Epithelial cell of esophagus (primary cell): ENCODE measurements at regions not wholly inside any gene's neighbourhood (a gene's known extent, or its start where the extent isn't known, plus 50 kb on each side); places are given as distances from the start of the nearest gene placed in this dataset.
"Not testable (repeated sequence)": the region's sequence is repeated elsewhere in the genome, so short reads cannot be mapped to it uniquely, and the experiment has no call there.

Source experiments
- DNase-seq: peaks from one replicate; pipeline ENCODE4 v3.0.0; 2010; ENCODE audit warnings: low read depth
- H3K4me3 ChIP-seq: 2 replicates; pipeline ENCODE4 v1.5.1; 2011; ENCODE audit warnings: mild to moderate bottlenecking, low read length, control low read depth
- TF ChIP-seq, protein P1 (sequence below): IDR thresholded peaks from 2 replicates; pipeline ENCODE4 v1.5.1; 2011; ENCODE audit warnings: low read depth, mild to moderate bottlenecking, low read length, control low read depth, inconsistent platforms; ENCODE audit not compliant: insufficient read depth; ENCODE audit errors: missing control alignments

DNA sequence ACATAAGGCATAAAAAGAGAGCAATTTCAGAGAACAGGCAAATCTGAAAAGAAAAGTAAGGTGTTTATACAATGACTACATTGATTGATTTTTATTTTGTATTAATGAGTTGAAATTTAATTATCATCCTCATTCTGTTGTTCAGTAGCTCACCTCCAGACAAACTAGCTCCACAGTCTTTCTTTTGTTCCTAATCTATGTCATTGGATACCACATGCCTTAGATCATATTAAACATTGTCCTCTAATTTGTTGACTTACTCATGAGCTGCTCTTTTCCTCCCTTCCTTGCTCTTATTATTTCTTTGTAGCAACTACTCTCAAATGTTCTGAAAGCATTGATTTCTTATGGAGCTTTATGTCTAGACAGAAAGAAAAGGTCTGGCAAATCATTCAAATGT lies 185.5 kb upstream of the ZSWIM2 start:
- TF ChIP-seq, protein P1, sequence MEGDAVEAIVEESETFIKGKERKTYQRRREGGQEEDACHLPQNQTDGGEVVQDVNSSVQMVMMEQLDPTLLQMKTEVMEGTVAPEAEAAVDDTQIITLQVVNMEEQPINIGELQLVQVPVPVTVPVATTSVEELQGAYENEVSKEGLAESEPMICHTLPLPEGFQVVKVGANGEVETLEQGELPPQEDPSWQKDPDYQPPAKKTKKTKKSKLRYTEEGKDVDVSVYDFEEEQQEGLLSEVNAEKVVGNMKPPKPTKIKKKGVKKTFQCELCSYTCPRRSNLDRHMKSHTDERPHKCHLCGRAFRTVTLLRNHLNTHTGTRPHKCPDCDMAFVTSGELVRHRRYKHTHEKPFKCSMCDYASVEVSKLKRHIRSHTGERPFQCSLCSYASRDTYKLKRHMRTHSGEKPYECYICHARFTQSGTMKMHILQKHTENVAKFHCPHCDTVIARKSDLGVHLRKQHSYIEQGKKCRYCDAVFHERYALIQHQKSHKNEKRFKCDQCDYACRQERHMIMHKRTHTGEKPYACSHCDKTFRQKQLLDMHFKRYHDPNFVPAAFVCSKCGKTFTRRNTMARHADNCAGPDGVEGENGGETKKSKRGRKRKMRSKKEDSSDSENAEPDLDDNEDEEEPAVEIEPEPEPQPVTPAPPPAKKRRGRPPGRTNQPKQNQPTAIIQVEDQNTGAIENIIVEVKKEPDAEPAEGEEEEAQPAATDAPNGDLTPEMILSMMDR: no peak
- H3K4me3 ChIP-seq: no peak overlapping the region
- no peak for DNase-seq

DNA sequence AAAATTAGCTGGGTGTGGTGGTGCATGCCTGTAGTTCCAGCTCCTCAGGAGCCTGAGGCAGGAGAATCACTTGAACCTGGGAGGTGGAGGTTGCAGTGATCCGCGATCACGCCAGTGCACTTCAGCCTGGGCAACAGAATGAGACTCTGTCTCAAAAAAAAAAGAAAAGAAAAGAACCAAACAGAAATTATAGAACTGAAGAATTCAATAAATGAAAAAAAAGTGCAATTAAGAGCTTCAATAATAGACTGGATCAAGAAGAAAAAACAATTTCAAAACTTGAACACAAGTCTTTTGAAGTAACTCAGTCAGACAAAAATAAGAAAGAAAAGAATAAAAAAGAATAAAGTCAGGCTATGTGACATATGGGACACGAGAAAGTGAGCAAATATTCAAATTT lies 175.8 kb upstream of the ZSWIM2 start:
- TF ChIP-seq, protein P1: no peak
- DNase-seq: no peak
- H3K4me3 ChIP-seq: no peak overlapping the region

DNA sequence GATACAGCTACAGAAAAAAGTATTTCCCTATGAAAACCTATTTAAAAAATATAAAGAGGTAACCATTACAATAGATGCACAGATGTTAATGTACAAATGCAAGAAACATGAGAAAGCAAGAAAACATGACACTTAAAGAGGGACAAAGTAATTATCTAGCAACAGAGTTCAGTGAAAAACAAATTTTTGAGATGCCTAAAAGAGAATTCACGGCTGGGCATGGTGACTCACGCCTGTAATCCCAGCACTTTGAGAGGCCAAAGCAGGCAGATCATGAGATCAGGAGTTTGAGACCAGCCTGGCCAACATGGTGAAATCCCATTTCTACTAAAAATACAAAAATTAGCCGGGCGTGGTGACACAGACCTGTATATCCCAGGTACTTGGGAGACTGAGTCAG lies 175.0 kb upstream of the ZSWIM2 start:
- DNase-seq, H3K4me3 ChIP-seq: not testable (repeated sequence)

DNA sequence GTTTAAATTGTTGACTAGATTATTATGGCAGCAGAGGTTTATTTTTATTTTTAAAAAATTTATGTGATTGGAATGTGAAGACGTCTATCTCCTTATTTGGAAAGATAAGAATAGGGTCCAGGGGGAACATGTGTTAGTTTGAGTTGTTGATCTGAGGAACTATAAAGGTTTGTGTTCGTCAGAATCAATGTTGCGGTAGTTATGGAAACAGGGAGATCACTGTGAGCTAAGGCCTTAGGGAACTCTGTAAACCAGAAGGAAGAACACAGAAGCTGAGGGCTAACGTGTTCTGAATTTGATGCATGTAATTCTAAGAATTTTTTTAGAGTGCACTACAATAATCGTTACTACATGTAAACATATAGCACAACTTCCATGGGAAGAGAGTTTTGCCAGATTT lies 168.5 kb upstream of the ZSWIM2 start:
- no peak overlapping the region for H3K4me3 ChIP-seq
- DNase-seq: no peak
- TF ChIP-seq, protein P1: no peak

DNA sequence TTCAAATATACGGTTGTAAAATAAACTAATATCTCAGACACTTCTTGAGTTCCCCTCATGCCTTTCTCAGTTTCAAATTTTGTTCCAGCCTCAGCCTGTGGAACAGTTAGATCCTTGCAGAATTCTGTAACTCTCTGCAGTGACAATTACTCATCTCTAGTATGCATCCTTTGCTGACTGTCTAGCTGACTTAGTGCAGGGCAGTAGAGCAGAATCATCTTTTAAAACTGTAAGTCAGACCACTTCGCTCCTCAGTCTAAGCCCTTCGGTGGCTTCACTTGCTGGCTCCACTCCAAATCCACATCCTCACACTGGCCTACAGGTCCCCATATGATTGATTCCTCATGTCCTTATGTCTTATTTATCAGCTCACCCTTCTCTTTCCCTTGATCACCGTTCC lies 164.1 kb upstream of the ZSWIM2 start:
- TF ChIP-seq, protein P1: no peak
- peak; percentile 15 for DNase-seq
- no peak overlapping the region for H3K4me3 ChIP-seq

DNA sequence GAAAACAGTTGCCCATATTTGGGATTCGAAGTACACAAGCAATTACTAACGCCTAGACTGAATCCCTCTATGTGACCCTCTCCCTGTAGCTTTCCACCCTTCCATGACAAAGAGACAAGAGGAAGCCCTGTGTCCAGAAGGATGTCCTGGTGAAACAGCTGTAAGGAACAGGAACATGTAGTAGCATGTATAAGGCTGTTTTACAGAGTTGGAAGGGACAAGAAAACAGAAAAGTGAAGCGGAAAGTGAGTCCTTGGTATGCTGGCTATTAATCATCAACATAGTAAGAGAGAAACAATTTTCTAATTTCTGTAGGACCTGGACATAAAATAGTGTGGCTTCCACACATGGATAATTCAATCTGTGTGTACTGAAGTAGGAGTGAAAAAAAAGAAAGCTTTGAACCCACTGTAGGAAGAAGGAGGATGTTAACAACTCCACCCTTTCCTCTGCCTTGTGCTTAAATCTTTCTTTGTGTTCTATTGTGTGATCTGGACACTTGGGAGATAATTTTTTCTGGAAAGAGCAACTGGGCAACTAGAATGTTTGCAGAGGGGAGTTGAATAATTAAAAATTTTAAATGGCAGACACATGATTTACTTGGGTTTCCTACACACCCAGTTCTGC lies 162.3 kb upstream of the ZSWIM2 start:
- DNase-seq: peak; percentile 68
- TF ChIP-seq, protein P1: no peak
- no peak overlapping the region for H3K4me3 ChIP-seq

DNA sequence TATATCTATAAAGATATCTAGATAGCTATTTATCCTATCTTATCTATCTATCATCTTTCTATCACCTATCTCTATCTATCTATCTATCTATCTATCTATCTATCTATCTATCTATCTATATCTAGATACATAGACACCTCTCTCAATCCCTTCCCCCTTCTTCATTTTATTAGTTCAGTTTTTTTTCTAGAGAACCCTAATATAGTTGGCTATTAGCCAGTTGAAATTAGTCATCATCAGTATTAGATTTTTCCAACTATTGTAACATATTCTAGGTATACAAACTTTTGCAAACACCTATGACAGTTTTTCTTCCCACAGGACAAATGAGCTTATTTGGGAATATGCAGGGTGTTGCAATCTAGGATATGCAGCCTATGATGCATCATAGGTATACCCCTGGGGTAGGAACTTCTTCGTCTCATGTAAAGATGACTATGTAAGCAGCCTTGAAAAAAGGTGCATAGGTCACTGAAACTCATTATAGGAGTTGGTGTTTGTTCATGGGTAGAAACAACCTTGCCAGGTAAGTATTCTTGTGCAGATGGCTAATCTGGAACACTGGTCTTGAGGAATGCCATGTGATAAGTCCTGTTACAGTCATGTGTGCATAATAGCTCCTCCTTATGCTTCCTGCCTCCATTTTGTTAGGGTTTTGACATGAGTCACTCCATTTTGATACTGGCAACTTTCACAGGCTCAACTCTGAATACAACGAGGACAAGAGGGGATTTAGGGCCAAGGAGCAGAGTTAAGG lies 160.7 kb upstream of the ZSWIM2 start:
- H3K4me3 ChIP-seq: no peak overlapping the region
- peak; percentile 98 for DNase-seq
- TF ChIP-seq, protein P1: no peak
